Nephron (organoid): ENCODE measurements at regions not wholly inside any gene's neighbourhood (a gene's known extent, or its start where the extent isn't known, plus 50 kb on each side); places are given as distances from the start of the nearest gene placed in this dataset.

Source experiments
- H3K27ac Mint-ChIP-seq, 3 experiments: 2 replicates each; pipeline ENCODE4 v1.8.0; 2020; ENCODE audit warnings: mixed read lengths in 3 of 3, mild to moderate bottlenecking in 2 of 3, moderate library complexity in 1 of 3
- H3K27me3 Mint-ChIP-seq: 2 replicates; pipeline ENCODE4 v1.8.0; 2021; ENCODE audit warnings: low read depth, mild to moderate bottlenecking, moderate library complexity, mixed read lengths
- H3K36me3 Mint-ChIP-seq: 2 replicates; pipeline ENCODE4 v1.8.0; 2020; ENCODE audit warnings: low read depth, mixed read lengths
- H3K4me1 Mint-ChIP-seq: 2 replicates; pipeline ENCODE4 v1.8.0; 2020; ENCODE audit warnings: mixed read lengths
- H3K4me3 Mint-ChIP-seq, 3 experiments: 2 replicates each; pipeline ENCODE4 v1.8.0; 2020; ENCODE audit warnings: mild to moderate bottlenecking in 3 of 3, mixed read lengths in 3 of 3, moderate library complexity in 2 of 3
- H3K9me3 Mint-ChIP-seq: 2 replicates; pipeline ENCODE4 v1.8.0; 2020; ENCODE audit warnings: mixed read lengths
- CTCF ChIP-seq, 3 experiments: fragments of 200-600 bp; sonication (generic); IDR thresholded peaks; one replicate each; pipeline ENCODE4 v1.5.0; 2021; ENCODE audit warnings: antibody characterized with exemption in 3 of 3; ENCODE audit not compliant: unreplicated experiment in 3 of 3

- no peak for TF ChIP-seq CTCF (IDR thresholded peaks at IDR 0.05; ENCODE audit: unreplicated experiment in 3 of 3)
- no peaks in the 10 kb centered on the region for H3K36me3 Mint-ChIP-seq
- H3K9me3 Mint-ChIP-seq: no peaks in the 10 kb centered on the region
- H3K27ac Mint-ChIP-seq: no peak overlapping the region
- H3K4me3 Mint-ChIP-seq: no peak overlapping the region
- peaks cover 51% of the 10 kb centered on the region for H3K27me3 Mint-ChIP-seq
- no peaks in the 10 kb centered on the region for H3K4me1 Mint-ChIP-seq
These were observed 92.9 kb upstream of the RCN1 start for GRCh38 chr11:31997955-31998354.

- Mint-ChIP-seq H3K27ac (no peak overlapping the region), H3K9me3 (no peaks in the 10 kb centered on the region), H3K27me3 (peaks cover 38% of the 10 kb centered on the region), H3K4me3 (no peak overlapping the region), H3K36me3 (no peaks in the 10 kb centered on the region), H3K4me1 (no peaks in the 10 kb centered on the region)
- TF ChIP-seq CTCF (IDR thresholded peaks at IDR 0.05; ENCODE audit: unreplicated experiment in 3 of 3): no peak
These were observed 94.6 kb upstream of the RCN1 start for GRCh38 chr11:31996159-31996881.

- no peak for TF ChIP-seq CTCF (IDR thresholded peaks at IDR 0.05; ENCODE audit: unreplicated experiment in 3 of 3)
- Mint-ChIP-seq H3K4me1 (no peaks in the 10 kb centered on the region), H3K27me3 (peaks cover 40% of the 10 kb centered on the region), H3K9me3 (no peaks in the 10 kb centered on the region), H3K4me3 (no peak overlapping the region), H3K36me3 (no peaks in the 10 kb centered on the region), H3K27ac (no peak overlapping the region)
These were observed 95.3 kb upstream of the RCN1 start for GRCh38 chr11:31995525-31996094.

GRCh38 chr11:31995032-31995431, 95.8 kb upstream of the RCN1 start:
- H3K36me3 Mint-ChIP-seq: no peaks in the 10 kb centered on the region
- H3K9me3 Mint-ChIP-seq: no peaks in the 10 kb centered on the region
- peaks cover 41% of the 10 kb centered on the region for H3K27me3 Mint-ChIP-seq
- no peak overlapping the region for H3K27ac Mint-ChIP-seq
- H3K4me1 Mint-ChIP-seq: no peaks in the 10 kb centered on the region
- TF ChIP-seq CTCF (IDR thresholded peaks at IDR 0.05; ENCODE audit: unreplicated experiment in 3 of 3): no peak
- no peak overlapping the region for H3K4me3 Mint-ChIP-seq

GRCh38 chr11:31987118-31988005, 103.5 kb upstream of the RCN1 start:
- Mint-ChIP-seq H3K9me3 (peaks cover 3% of the 10 kb centered on the region), H3K4me3 (peak overlapping the region; percentile 21 to 55 (median 43)), H3K27ac (no peak overlapping the region), H3K27me3 (peaks cover 68% of the 10 kb centered on the region), H3K36me3 (no peaks in the 10 kb centered on the region), H3K4me1 (no peaks in the 10 kb centered on the region)
- no peak for TF ChIP-seq CTCF (IDR thresholded peaks at IDR 0.05; ENCODE audit: unreplicated experiment in 3 of 3)
